ENCODE measurements at regions not wholly inside any gene's neighbourhood (a gene's known extent, or its start where the extent isn't known, plus 50 kb on each side); places are given as distances from the start of the nearest gene placed in this dataset.

DNA sequence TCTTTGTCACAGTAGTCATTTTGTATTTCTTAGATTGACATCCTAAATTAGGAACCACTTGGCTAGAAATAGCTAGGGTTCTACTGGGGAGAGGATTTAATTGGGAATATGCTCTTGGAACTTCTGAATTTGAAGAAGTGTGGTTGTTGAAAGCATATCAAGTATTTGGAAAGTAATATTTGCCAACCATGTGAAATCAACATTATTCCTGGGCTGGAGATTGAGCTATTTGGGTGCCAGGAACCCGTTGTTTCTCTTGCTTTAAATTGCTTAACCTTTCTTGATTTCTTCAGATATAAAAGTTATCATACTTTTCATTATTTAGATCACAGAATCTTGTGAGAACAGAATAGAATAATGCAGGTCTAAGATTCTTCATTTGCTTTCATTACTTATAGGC is 178.4 kb upstream of the ELL2 start:
- Histone ChIP-seq H3K27ac (no peak overlapping the region), H3K4me3 (no peak overlapping the region), H3K27me3 (no peaks in the 10 kb centered on the region), H3K9me3 (no peaks in the 10 kb centered on the region), H3K36me3 (ENCODE audit: low read depth, missing control alignments) (no peaks in the 10 kb centered on the region), H3K4me1 (no peaks in the 10 kb centered on the region)
- intact Hi-C loops (cut with DNase I; ENCODE audit: low total_unique reads): no loop called here
- no peak for DNase-seq
- WGBS, 2 donors: 77 to 91% methylated on average over 1 of the region's 1 CpG
- TF ChIP-seq POLR2A (IDR thresholded peaks at IDR 0.05): no peak
- TF ChIP-seq CTCF (IDR thresholded peaks at IDR 0.05): no peak

- intact Hi-C loops (cut with DNase I; ENCODE audit: low total_unique reads): no loop called here
- no peak for DNase-seq
- Histone ChIP-seq H3K27ac (no peak overlapping the region), H3K27me3 (no peaks in the 10 kb centered on the region), H3K4me1 (no peaks in the 10 kb centered on the region), H3K9me3 (no peaks in the 10 kb centered on the region), H3K36me3 (ENCODE audit: low read depth, missing control alignments) (no peaks in the 10 kb centered on the region), H3K4me3 (no peak overlapping the region)
- 89 to 94% methylated on average over 3 of the region's 3 CpGs for WGBS, 2 donors
- TF ChIP-seq CTCF (IDR thresholded peaks at IDR 0.05) (no peak), POLR2A (IDR thresholded peaks at IDR 0.05) (no peak)
These were observed 173.2 kb upstream of the ELL2 start for GRCh38 chr5:96134886-96135285.

DNA sequence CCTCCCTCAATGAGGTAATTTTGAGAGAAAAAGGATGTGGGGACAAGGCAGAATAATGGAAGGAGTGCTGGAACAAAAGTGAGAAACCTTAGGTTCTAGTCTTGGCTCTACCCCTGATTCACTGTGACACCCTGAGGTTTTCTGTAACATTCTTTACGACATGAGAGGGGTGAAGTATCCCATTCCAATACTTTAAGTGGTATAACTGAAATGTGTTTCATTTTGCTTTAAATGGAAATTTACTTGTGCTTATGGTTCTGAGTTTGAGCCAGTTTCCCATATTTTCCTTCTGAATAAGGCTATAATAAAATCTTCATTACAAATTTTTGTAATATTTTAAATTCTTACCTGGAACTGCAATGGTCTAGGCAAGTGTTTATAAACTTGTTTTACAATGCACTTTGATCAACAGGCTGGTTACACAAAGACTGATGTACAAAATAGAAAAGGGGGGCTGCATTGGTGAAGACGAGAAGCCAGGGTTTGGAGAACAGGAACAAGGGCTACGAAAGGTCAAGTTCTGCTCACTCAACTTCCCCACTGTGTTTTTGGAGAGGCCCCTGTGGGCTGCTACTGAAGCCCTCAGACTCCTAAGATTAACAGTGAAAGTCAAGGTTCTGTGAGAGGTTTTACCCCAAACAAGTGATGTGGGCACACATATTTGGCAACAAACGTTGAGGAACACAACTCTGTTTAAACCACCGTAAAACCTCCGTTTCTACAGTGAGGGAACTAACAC is 171.9 kb upstream of the ELL2 start:
- H3K36me3 ChIP-seq (ENCODE audit: low read depth, missing control alignments): no peaks in the 10 kb centered on the region
- H3K27ac ChIP-seq: no peak overlapping the region
- DNase-seq: no peak
- H3K4me3 ChIP-seq: no peak overlapping the region
- no peaks in the 10 kb centered on the region for H3K27me3 ChIP-seq
- H3K9me3 ChIP-seq: no peaks in the 10 kb centered on the region
- no peaks in the 10 kb centered on the region for H3K4me1 ChIP-seq
- no peak for TF ChIP-seq CTCF (IDR thresholded peaks at IDR 0.05)
- no peak for TF ChIP-seq POLR2A (IDR thresholded peaks at IDR 0.05)
- 76 to 78% methylated on average over 6 of the region's 6 CpGs for WGBS, 2 donors
- intact Hi-C loops (cut with DNase I; ENCODE audit: low total_unique reads): no loop called here

DNA sequence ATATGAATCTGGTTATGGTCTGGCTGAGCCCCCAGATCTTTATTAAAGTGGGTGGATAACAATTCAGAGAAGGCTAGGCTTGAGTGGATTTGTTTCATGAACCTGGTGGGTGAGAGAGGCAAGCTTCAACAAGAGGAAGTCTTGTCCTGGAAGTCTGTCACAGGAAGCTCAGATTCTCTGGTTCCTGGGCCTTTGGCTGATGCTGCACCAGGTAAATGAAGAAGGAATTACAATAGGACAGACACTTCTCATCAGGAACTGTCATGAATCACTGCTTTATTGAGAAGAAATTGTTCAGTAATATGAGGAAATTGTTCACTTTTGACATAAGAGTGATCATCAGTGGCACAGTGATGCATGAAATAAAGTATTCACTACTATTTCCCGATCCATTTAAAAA is 167.6 kb upstream of the ELL2 start:
- intact Hi-C loops (cut with DNase I; ENCODE audit: low total_unique reads): no loop called here
- WGBS, 2 donors: 92 to 95% methylated on average over 1 of the region's 1 CpG
- no peak for DNase-seq
- no peaks in the 10 kb centered on the region for H3K27me3 ChIP-seq
- no peaks in the 10 kb centered on the region for H3K36me3 ChIP-seq (ENCODE audit: low read depth, missing control alignments)
- no peak overlapping the region for H3K27ac ChIP-seq
- H3K4me3 ChIP-seq: no peak overlapping the region
- TF ChIP-seq POLR2A (IDR thresholded peaks at IDR 0.05) (no peak), CTCF (IDR thresholded peaks at IDR 0.05) (no peak)
- H3K9me3 ChIP-seq: no peaks in the 10 kb centered on the region
- H3K4me1 ChIP-seq: no peaks in the 10 kb centered on the region

- no peak for TF ChIP-seq POLR2A (IDR thresholded peaks at IDR 0.05)
- no peak for TF ChIP-seq CTCF (IDR thresholded peaks at IDR 0.05)
- no peak for DNase-seq
- Histone ChIP-seq H3K27ac (no peak overlapping the region), H3K27me3 (no peaks in the 10 kb centered on the region), H3K9me3 (no peaks in the 10 kb centered on the region), H3K4me1 (no peaks in the 10 kb centered on the region), H3K36me3 (ENCODE audit: low read depth, missing control alignments) (no peaks in the 10 kb centered on the region), H3K4me3 (no peak overlapping the region)
- intact Hi-C loops (cut with DNase I; ENCODE audit: low total_unique reads): no loop called here
- 72 to 77% methylated on average over 6 of the region's 6 CpGs for WGBS, 2 donors
These were observed 166.7 kb upstream of the ELL2 start for GRCh38 chr5:96128204-96128864.
